ENCODE measurements at regions not wholly inside any gene's neighbourhood (a gene's known extent, or its start where the extent isn't known, plus 50 kb on each side); places are given as distances from the start of the nearest gene placed in this dataset.

GRCh38 chr2:151049746-151050145 lies 211.9 kb downstream of the RBM43 start:
- TF ChIP-seq, protein P1, sequence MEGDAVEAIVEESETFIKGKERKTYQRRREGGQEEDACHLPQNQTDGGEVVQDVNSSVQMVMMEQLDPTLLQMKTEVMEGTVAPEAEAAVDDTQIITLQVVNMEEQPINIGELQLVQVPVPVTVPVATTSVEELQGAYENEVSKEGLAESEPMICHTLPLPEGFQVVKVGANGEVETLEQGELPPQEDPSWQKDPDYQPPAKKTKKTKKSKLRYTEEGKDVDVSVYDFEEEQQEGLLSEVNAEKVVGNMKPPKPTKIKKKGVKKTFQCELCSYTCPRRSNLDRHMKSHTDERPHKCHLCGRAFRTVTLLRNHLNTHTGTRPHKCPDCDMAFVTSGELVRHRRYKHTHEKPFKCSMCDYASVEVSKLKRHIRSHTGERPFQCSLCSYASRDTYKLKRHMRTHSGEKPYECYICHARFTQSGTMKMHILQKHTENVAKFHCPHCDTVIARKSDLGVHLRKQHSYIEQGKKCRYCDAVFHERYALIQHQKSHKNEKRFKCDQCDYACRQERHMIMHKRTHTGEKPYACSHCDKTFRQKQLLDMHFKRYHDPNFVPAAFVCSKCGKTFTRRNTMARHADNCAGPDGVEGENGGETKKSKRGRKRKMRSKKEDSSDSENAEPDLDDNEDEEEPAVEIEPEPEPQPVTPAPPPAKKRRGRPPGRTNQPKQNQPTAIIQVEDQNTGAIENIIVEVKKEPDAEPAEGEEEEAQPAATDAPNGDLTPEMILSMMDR (conservative IDR thresholded peaks at IDR 0.05): no peak
- TF ChIP-seq ZFX (IDR thresholded peaks at IDR 0.05): no peak
